ENCODE measurements at regions not wholly inside any gene's neighbourhood (a gene's known extent, or its start where the extent isn't known, plus 50 kb on each side); places are given as distances from the start of the nearest gene placed in this dataset.

GRCh38 chr20:57024849-57025248 lies 241.6 kb downstream of the BMP7 start:
- DNase-seq (ENCODE audit: low read depth, low spot score) (no peak), FAIRE-seq (no peak), ATAC-seq (no peak)
- H3K9me3 ChIP-seq (replicated peaks; ENCODE audit: control insufficient read depth, insufficient read depth, low read length), result no peaks in the 10 kb centered on the region
- ChIA-PET POLR2A (no interaction called here), CTCF (no interaction called here), RAD21 (ENCODE audit: unreplicated experiment) (interaction anchor here (0.6 kb wide), 1 partner anchor 474 kb away, joined by 3 read pairs; no protein-coding TSS in a partner anchor), SMC1A (ENCODE audit: uncharacterized antibody, unreplicated experiment) (interaction anchor here (1.0 kb wide), 1 partner anchor 16 kb away, joined by 3 read pairs; no protein-coding TSS in a partner anchor)
- H3K27ac ChIP-seq (ENCODE audit: control insufficient read depth, insufficient read depth), result no peak overlapping the region
- no peak overlapping the region for H2AFZ ChIP-seq (ENCODE audit: control insufficient read depth, low read depth, low read length)
- H3K79me2 ChIP-seq (ENCODE audit: control insufficient read depth, insufficient read depth, low read length), result no peaks in the 10 kb centered on the region
- BruUV-seq (replicated peaks), result no TSS peak
- WGBS (ENCODE audit: insufficient coverage, insufficient replicate concordance, low lambda C conversion rate, missing lambda C conversion rate), result 7% methylated on average over 4 of the region's 4 CpGs
- intact Hi-C loops (cut with micrococcal nuclease; ENCODE audit: unreplicated experiment) (no loop called here), in situ Hi-C loops (cut with MboI) (no loop called here)
- H3K9ac ChIP-seq (ENCODE audit: control insufficient read depth, insufficient read depth, low read length), result no peak overlapping the region
- TF ChIP-seq BCL3 (IDR thresholded peaks at IDR 0.05; ENCODE audit: borderline replicate concordance, insufficient read depth, low read depth, low read length, poor library complexity, severe bottlenecking) (no peak), IRF4 (IDR thresholded peaks at IDR 0.05; ENCODE audit: low read depth, low read length) (no peak), YBX1 (IDR thresholded peaks at IDR 0.05) (no peak), ZNF592 (IDR thresholded peaks at IDR 0.05) (no peak), ZZZ3 (IDR thresholded peaks at IDR 0.05; ENCODE audit: control insufficient read depth, insufficient read length, low read depth) (no peak), PBX3 (IDR thresholded peaks at IDR 0.05; ENCODE audit: insufficient replicate concordance, low read depth, low read length) (no peak), SMC3 (IDR thresholded peaks at IDR 0.05; ENCODE audit: borderline replicate concordance, low read length) (no peak), PAX8 (IDR thresholded peaks at IDR 0.05) (no peak), SP1 (IDR thresholded peaks at IDR 0.05; ENCODE audit: low read depth, low read length) (no peak), RELA (IDR thresholded peaks at IDR 0.05; ENCODE audit: borderline replicate concordance, partially characterized antibody) (no peak), IRF3 (IDR thresholded peaks at IDR 0.05) (no peak), MEF2B (IDR thresholded peaks at IDR 0.05; ENCODE audit: partially characterized antibody, poor library complexity, severe bottlenecking) (no peak)
- H3K27me3 ChIP-seq (replicated peaks in 1 of 2; ENCODE audit: control insufficient read depth in 2 of 2, insufficient read depth in 2 of 2, low read length in 1 of 2), result peaks cover 0 to 2% of the 10 kb centered on the region in 2 experiments; a peak in 2 of 4 replicates
- no peaks in the 10 kb centered on the region for H4K20me1 ChIP-seq (ENCODE audit: control insufficient read depth, insufficient read depth)
- no peak overlapping the region for H3K4me2 ChIP-seq (ENCODE audit: control insufficient read depth, insufficient read depth)
- H3K4me3 ChIP-seq, result no peak overlapping the region
- no peaks in the 10 kb centered on the region for H3K4me1 ChIP-seq (ENCODE audit: control insufficient read depth, insufficient read depth, low read length)
- H3K36me3 ChIP-seq (ENCODE audit: control insufficient read depth in 2 of 2, insufficient read depth in 2 of 2, low read length in 1 of 2), result no peaks in the 10 kb centered on the region
